ENCODE measurements at regions not wholly inside any gene's neighbourhood (a gene's known extent, or its start where the extent isn't known, plus 50 kb on each side); places are given as distances from the start of the nearest gene placed in this dataset.
"Not testable (repeated sequence)": the region's sequence is repeated elsewhere in the genome, so short reads cannot be mapped to it uniquely, and the experiment has no call there.

- DNase-seq, result no peak
These were observed 167.2 kb downstream of the UQCRFS1 start for GRCh38 chr19:29045679-29046254.

DNA sequence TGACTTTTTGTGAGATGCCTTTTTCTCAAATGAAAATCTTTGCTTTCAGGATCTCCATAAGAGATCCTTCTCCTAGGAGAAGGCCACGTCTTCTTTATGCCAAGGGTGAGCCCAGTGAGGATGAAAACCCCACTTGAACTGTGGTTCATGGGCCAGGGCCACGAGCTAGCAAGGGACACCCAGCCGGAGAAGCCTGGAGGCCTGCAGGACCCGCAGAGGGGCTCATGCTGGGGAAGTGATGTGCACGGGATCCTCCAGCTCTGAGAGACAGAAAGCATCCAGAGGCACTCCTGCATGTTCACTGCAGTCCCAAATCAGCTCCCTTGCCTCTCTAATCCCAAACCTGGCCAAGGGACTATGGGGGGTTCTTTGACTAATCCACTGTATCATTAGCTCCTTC is 168.9 kb downstream of the UQCRFS1 start:
- DNase-seq, result no peak

DNA sequence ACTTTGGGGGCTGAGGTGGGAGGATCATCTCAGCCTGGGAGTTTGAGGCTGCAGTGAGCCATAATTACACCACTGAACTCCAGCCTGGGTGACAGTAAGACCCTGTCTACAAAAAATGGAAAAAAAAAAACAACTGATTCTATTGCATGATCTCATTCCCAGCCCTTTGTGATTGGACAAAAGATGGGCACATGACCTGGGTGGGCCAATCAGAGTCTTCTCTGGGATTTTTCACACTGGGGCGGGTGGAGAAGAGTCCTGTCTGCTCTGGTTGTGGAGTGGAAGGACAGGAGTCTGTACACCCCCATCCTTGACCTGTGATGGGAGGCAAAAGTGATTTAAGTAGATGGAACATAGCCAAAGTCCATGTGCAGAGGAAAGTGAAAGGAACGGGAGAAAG is 170.5 kb downstream of the UQCRFS1 start:
- DNase-seq, result no peak

DNA sequence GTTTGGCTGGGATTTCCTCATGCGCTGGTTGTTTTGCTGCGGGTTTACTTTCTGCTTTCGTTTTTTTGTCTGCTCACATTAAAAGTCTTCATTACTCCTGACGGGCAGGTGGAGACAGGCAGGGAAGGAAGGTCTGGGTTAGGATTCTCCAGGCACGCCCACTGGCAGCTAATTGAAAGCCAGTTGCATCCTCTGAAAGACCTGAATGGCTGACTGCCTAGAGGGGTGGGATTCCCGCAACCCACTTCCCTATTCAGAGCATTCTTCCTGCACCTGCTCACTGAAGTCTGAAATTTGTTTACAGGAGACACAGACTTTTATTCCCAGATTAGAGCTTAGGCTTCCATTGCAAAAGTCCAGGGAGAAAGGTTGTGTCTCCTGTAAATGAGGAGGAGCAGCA is 172.0 kb downstream of the UQCRFS1 start:
- no peak for DNase-seq

DNA sequence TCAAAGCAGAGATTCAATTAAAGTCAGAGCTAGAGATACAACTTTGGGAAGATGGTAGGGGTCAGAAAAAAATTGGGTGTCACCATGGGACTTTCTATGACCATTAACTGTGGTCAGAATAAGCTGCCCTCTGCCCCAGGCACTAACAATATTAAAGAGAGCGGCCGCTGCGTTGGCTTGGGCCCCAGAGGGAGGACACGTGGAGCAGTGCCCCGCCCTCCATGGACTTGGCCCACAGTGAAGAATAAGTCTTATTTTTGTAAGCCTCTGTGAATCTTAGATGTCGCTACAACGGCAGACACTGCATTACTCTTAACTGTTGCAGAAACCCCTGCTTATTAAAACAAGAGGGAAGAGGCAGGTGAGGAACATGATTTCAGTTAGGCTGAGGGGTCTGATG is 172.7 kb downstream of the UQCRFS1 start:
- no peak for DNase-seq

DNA sequence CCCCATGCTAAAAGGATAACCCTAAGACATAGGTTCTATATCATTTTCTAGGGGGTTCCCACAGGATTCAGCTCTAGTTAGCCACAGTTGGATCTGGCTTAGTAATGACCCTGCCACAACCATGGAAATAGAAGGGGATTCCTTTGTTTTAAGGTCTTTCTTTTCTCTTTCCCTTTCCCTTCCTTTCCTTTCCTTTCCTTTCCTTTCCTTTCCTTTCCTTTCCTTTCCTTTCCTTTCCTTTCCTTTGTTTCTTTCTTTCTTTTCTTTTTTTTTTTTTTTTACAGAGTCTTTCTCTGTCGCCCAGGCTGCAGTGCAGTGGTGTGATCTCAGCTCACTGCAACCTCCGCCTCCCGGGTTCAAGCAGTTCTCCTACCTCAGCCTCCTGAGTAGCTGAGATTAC is 173.9 kb downstream of the UQCRFS1 start:
- DNase-seq, result not testable (repeated sequence)

GRCh38 chr19:29031216-29031615 is 181.7 kb downstream of the UQCRFS1 start:
- no peak for DNase-seq

DNA sequence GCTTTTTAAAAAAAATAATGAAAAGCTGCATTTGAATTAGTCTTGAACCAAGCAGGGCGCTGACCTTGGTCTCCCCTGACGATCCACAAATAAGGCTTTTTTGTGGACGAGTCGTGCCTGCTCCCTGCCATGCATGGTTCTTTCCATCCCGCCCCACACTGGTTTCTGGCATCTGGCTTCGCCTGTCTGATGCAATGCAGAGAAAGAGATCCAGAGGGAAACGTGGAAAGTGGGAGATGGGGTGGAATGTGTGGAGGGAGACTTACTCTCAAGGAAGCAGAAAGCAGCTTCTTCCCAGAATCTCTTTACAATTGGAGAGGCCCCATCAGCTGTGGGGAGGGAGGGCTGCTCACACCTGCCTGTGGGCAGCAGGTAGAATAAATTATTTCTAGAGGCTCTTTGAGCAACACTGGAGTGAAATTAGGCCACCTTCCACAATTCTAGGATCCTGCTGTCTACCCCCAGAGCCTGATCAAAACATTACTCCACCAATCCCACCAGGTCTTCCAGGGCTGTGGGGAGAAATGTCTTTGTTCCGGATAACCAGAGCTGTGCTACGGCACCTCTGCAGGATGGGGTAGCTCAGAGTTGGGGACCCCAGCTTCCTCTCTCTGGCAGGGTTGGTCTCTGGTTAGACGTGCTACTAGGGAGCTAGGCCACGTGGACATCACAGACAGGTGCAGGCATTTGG is 183.5 kb downstream of the UQCRFS1 start:
- DNase-seq, result no peak

DNA sequence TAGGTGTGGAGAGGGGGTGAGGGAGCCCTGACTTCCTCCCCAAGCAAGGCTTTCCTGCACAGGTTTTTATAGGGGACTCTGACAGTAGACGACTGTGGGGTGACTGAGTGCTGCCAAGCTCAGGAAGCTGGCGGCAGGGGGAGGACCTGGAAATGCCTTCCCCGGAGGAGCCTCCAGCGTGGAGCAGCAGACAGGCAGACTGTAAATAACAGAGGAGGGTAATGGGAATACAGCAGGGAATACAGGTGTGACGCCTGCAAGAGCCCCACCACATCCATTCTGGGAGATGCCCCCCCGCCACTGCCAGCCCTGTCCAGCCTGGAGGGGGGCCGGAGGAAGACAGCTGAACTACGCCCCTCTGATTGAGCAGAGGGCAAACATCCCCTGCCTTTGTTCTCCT is 190.4 kb downstream of the UQCRFS1 start:
- no peak for DNase-seq

GRCh38 chr19:29022165-29022564 is 190.8 kb downstream of the UQCRFS1 start:
- DNase-seq, result no peak

GRCh38 chr19:29021232-29021916 is 191.6 kb downstream of the UQCRFS1 start:
- DNase-seq, result no peak

DNA sequence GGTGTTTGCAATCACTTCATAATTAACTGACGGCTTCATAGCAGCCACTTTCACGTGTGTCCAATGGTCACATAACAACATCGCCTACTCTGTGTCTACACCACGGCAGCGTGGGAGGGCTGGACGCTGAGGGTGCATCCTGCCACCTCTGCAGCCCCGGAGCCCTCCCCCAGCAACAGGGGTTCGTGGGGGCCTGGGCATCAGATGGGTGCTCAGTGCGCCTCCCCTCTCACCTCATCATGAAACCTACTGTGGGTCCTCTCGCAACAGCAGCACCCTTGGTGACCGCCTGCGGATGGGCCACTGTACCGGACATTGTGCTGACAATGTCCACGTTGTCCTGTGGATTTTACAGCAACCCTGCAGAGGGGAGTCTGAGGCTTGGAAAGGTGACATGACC is 193.5 kb downstream of the UQCRFS1 start:
- DNase-seq, result no peak

DNA sequence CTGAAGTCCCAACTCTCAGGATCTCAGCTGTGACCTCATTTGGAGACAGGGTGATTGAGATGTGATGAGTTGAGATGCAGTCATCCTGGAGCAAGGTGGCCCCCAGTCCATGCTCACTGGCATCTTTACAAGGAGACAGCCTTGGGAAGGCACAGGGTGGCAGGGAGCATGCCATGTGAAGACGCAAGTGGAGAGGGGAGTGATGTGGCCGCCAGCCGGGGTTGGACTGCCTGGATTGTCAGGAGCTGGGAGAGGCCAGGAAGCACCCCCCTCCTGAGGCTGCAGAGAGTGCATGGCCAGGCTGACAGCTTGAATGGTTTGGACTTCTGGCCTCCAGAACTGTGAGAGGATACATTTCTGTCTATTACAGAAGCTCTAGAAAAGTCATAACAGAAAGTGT is 194.4 kb downstream of the UQCRFS1 start:
- no peak for DNase-seq

- DNase-seq, result no peak
These were observed 195.2 kb downstream of the UQCRFS1 start for GRCh38 chr19:29017788-29018187.

GRCh38 chr19:29016926-29017760 is 195.8 kb downstream of the UQCRFS1 start:
- no peak for DNase-seq

DNA sequence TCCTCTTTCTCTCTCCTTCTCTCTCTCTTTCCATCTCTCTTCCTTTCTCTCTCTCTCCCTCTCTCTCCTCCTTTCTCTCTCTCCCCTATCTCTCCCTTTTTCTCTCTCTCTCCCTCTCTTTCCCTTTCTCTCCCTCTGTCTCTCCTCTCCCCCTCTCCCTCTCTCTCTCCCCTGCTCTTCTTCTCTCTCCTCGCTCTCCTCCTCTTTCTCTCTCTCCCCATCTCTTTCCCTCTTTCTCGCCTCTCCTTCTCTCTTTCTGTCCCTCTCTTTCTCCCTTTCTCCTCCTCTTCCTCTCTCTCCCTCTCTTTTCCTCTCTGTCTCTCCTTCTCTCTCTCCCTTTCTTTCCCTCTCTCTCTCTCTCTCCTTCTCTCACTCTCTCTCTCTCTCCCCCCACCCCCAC is 196.6 kb downstream of the UQCRFS1 start:
- no peak for DNase-seq

- DNase-seq, result no peak
These were observed 197.4 kb downstream of the UQCRFS1 start for GRCh38 chr19:29015569-29015968.

GRCh38 chr19:29014857-29015436 is 198.0 kb downstream of the UQCRFS1 start:
- no peak for DNase-seq

DNA sequence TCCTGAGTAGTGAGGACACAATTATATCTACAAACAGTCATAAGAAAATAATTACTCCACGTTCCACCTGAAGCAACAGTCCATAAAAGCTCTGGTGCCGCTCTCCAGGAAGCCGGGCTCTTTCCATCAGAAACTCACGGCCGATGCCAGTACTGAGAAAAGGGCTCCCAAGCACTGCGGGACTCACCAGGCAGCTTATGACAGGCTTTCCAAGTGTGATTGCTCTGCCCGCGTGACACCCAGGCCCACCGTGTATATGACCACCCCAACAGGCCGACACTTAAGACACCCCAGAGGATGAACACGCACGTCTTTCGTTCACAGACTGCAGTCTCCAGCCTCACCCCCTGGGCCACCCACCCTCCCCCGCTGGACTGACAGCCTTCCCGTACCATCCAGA is 199.0 kb downstream of the UQCRFS1 start:
- no peak for DNase-seq

DNA sequence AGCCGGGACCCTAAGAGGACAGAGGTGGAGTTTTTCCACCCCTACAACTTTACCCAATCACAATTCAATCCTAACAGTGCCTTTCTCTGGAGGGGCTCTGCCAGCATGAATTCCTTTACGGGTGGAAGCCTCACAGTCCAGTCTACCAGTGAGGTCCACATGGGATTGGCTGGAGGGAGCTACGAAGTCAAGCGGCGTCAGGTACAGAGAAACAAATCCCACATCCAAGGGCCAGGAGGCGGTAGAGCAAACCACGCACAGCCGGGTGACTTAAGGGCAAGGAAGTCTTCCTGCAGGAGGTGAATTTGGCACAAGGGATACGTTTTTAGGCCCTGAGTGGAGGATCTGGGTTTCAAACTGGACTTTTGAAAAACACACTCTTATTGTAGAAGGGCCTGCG is 199.6 kb downstream of the UQCRFS1 start:
- DNase-seq, result no peak

- DNase-seq, result no peak
These were observed 200.5 kb downstream of the UQCRFS1 start for GRCh38 chr19:29012457-29012856.

DNA sequence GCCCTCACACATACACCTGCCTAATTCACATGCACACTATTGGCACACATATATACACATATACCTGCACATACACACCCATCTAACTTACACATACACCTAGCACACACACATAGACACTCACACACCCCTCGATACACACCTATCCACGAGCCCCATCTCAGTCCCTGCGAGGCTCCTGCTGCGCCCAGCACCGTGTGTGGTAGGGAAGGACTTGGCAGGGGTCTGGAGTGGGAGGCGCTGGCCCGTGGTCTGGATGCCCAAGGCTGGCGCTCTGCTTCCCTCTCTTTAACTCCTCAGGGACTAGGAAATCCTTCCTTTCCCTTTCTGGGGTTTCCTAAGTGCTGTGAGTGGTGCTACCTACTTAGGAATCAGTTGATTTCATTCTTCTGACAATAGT is 202.7 kb downstream of the UQCRFS1 start:
- no peak for DNase-seq

DNA sequence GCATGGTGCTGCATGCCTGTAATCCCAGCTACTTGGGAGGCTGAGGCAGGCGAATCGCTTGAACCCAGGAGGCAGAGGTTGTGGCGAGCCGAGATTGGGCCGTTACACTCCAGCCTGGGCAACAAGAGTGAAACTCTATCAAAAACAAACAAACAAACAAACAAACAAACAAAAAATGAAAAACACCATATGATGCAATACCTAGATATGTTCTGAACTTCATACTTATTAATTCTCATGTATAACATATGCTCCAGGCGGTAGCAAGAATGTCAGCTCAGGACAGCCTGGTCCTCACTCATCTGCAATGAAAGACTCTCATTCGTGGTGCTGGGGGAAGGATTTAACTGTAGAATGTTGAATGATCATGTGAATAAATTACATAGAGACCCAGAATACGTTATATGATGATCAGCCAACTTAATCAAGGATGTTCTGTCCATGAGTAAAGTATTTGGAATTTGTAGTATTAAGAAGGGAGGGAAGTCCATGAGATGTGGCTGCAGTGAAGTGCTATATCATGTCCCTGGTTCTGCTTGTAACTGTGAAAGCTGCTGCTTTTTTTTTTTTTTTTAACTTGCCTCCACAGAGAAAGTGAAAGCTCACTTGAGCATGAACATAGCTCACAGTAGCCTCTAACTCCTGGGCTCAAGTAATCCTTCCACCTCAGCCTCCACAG is 206.8 kb downstream of the UQCRFS1 start:
- no peak for DNase-seq

All from DMS 273 treated with DMSO at 0.1 percent for 48 hours (cell line).